ENCODE measurements at regions not wholly inside any gene's neighbourhood (a gene's known extent, or its start where the extent isn't known, plus 50 kb on each side); places are given as distances from the start of the nearest gene placed in this dataset.

- no peak overlapping the region for H3K4me3 Mint-ChIP-seq
- ChIA-PET POLR2A (no interaction called here), CTCF (no interaction called here)
- peaks cover 6% of the 10 kb centered on the region for H3K9me3 Mint-ChIP-seq (ENCODE audit: insufficient read depth)
- peaks cover 9% of the 10 kb centered on the region for H3K27me3 Mint-ChIP-seq (ENCODE audit: low read depth)
- H3K4me1 Mint-ChIP-seq (ENCODE audit: low read depth) = no peaks in the 10 kb centered on the region
- DNase-seq (no peak), ATAC-seq (no peak)
- H3K36me3 Mint-ChIP-seq (ENCODE audit: low read depth) = no peaks in the 10 kb centered on the region
- no peak overlapping the region for H3K27ac Mint-ChIP-seq
Observed at GRCh38 chr10:31171402-31172083, 139.9 kb upstream of the ZNF438 start.

GRCh38 chr10:31172925-31173324 is 141.3 kb upstream of the ZNF438 start:
- ATAC-seq (no peak), DNase-seq (no peak)
- no peak overlapping the region for H3K27ac Mint-ChIP-seq
- no peaks in the 10 kb centered on the region for H3K4me1 Mint-ChIP-seq (ENCODE audit: low read depth)
- no peaks in the 10 kb centered on the region for H3K36me3 Mint-ChIP-seq (ENCODE audit: low read depth)
- H3K4me3 Mint-ChIP-seq = no peak overlapping the region
- peaks cover 6% of the 10 kb centered on the region for H3K9me3 Mint-ChIP-seq (ENCODE audit: insufficient read depth)
- ChIA-PET POLR2A (no interaction called here), CTCF (no interaction called here)
- peaks cover 9% of the 10 kb centered on the region for H3K27me3 Mint-ChIP-seq (ENCODE audit: low read depth)

GRCh38 chr10:31173752-31174151 is 142.1 kb upstream of the ZNF438 start:
- DNase-seq (no peak), ATAC-seq (no peak)
- Mint-ChIP-seq H3K4me1 (ENCODE audit: low read depth) (no peaks in the 10 kb centered on the region), H3K27ac (no peak overlapping the region), H3K27me3 (ENCODE audit: low read depth) (peaks cover 9% of the 10 kb centered on the region), H3K4me3 (no peak overlapping the region), H3K36me3 (ENCODE audit: low read depth) (no peaks in the 10 kb centered on the region), H3K9me3 (ENCODE audit: insufficient read depth) (peaks cover 6% of the 10 kb centered on the region)
- CTCF ChIA-PET = interaction anchor here (0.8 kb wide), 1 partner anchor 90 kb away, joined by 3 read pairs; no protein-coding TSS in a partner anchor
- POLR2A ChIA-PET = no interaction called here

- POLR2A ChIA-PET = no interaction called here
- CTCF ChIA-PET = no interaction called here
Observed at GRCh38 chr10:31179091-31179680, 139.8 kb upstream of the ZEB1 start.

DNA sequence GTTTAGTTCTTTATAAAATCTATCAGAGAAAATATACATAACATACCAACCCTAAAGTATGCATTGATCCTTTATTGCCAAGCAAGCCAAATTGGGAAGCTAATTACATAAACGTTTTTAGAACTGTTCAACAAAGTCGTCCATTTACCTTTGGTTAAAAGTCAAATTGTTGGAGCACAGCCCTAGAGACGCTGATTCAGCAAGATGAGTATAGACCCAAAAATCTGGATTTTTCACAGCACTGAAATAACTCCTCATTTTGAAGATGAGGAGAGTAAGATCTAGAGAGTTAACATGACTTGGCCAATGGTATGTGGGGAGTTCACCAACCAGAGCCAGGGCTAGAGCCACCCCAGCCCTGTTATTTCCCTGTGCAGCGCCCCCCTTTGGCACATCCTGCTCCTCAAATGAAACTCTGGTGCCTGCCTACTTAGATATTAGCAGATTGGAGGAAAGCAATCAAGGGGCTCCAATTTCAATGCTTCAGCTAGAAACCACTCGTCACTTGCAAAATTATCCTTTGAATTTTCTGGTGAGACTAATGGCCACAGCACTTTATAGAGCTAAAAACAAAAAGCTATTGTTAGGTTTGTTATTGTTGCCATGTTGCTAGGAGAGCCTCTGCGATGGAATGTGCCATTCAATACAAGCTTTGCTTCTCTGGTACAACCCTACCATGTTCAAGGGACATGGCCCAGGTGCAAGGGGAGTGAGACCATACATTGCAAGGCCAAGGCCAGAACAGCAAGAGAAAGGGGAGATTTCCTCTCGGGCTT is 132.6 kb upstream of the ZEB1 start:
- POLR2A ChIA-PET = no interaction called here
- Mint-ChIP-seq H3K4me3 (no peak overlapping the region), H3K27ac (no peak overlapping the region), H3K9me3 (ENCODE audit: insufficient read depth) (no peaks in the 10 kb centered on the region), H3K4me1 (ENCODE audit: low read depth) (no peaks in the 10 kb centered on the region), H3K27me3 (ENCODE audit: low read depth) (no peaks in the 10 kb centered on the region), H3K36me3 (ENCODE audit: low read depth) (no peaks in the 10 kb centered on the region)
- CTCF ChIA-PET = interaction anchor here (1.6 kb wide), 1 partner anchor 103 kb away, joined by 3 read pairs; no protein-coding TSS in a partner anchor
- no peak for ATAC-seq
- no peak for DNase-seq

More at GRCh38 chr10:31179091-31179680, 139.8 kb upstream of the ZEB1 start:
- Mint-ChIP-seq H3K36me3 (ENCODE audit: low read depth) (no peaks in the 10 kb centered on the region), H3K4me1 (ENCODE audit: low read depth) (no peaks in the 10 kb centered on the region), H3K4me3 (no peak overlapping the region), H3K27ac (no peak overlapping the region), H3K27me3 (ENCODE audit: low read depth) (peaks cover 6% of the 10 kb centered on the region), H3K9me3 (ENCODE audit: insufficient read depth) (peaks cover 6% of the 10 kb centered on the region)
- DNase-seq (no peak), ATAC-seq (no peak)

DNA sequence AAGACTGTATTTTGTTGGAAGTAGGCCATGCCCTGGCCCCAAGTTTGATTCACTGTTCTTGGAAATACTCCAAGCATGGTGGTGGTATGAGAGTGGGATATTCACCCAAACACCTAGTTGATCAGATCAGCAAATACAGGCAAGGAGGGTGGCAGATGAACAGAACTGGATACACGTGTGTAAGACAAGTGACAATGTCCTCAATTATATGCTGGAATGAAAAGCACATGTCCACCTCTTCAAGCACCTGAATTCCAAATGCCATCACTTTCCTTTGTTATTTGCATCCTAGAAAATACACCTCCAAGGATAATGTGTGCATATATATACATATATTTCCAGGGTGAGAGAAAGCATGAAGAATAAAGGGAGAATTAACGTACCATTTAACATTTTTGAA is 131.8 kb upstream of the ZEB1 start:
- POLR2A ChIA-PET = no interaction called here
- no peak overlapping the region for H3K4me3 Mint-ChIP-seq

GRCh38 chr10:31187607-31188210 is 131.3 kb upstream of the ZEB1 start:
- DNase-seq (no peak), ATAC-seq (no peak)
- Mint-ChIP-seq H3K4me1 (ENCODE audit: low read depth) (no peaks in the 10 kb centered on the region), H3K27me3 (ENCODE audit: low read depth) (no peaks in the 10 kb centered on the region), H3K36me3 (ENCODE audit: low read depth) (no peaks in the 10 kb centered on the region), H3K4me3 (no peak overlapping the region), H3K27ac (no peak overlapping the region), H3K9me3 (ENCODE audit: insufficient read depth) (no peaks in the 10 kb centered on the region)
- CTCF ChIA-PET = no interaction called here
- POLR2A ChIA-PET = no interaction called here

More for the DNA sequence above, 131.8 kb upstream of the ZEB1 start:
- H3K36me3 Mint-ChIP-seq (ENCODE audit: low read depth) = no peaks in the 10 kb centered on the region
- H3K27me3 Mint-ChIP-seq (ENCODE audit: low read depth) = no peaks in the 10 kb centered on the region
- CTCF ChIA-PET = no interaction called here
- DNase-seq (no peak), ATAC-seq (no peak)
- H3K4me1 Mint-ChIP-seq (ENCODE audit: low read depth) = no peaks in the 10 kb centered on the region
- H3K9me3 Mint-ChIP-seq (ENCODE audit: insufficient read depth) = no peaks in the 10 kb centered on the region
- no peak overlapping the region for H3K27ac Mint-ChIP-seq

DNA sequence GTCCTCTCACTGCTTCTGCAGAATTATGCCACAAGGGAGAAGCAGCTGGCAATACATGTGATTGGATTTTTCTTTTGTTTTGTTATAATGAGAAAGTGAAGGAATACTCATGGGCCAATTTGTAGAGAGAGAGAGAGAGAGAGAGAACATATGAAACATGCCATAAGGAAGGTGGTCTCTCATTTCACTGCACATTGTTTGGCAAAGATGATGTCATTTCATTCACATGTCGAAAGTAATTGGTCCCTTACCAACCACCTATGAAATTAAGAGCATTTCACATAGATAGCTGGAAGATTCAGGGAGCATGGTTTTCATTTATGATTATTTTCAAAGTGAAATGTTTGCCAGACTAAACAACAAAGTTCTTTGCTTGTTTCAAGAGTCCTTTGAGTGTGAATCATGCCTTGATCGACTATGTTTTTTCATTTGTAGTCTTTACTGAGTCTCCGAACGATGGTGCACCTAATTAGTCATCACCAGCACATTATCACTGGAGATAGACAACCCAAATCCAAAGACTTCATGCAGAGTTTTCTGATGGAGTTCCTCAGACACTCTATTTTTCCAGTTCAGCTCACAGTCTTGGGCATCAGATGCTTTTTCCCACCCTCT is 130.1 kb upstream of the ZEB1 start:
- DNase-seq (no peak), ATAC-seq (no peak)
- Mint-ChIP-seq H3K4me1 (ENCODE audit: low read depth) (no peaks in the 10 kb centered on the region), H3K36me3 (ENCODE audit: low read depth) (no peaks in the 10 kb centered on the region), H3K27ac (no peak overlapping the region), H3K27me3 (ENCODE audit: low read depth) (no peaks in the 10 kb centered on the region), H3K4me3 (no peak overlapping the region), H3K9me3 (ENCODE audit: insufficient read depth) (no peaks in the 10 kb centered on the region)
- POLR2A ChIA-PET = no interaction called here
- CTCF ChIA-PET = no interaction called here

GRCh38 chr10:31190488-31190887 is 128.5 kb upstream of the ZEB1 start:
- ATAC-seq = no peak
- H3K27me3 Mint-ChIP-seq (ENCODE audit: low read depth) = no peaks in the 10 kb centered on the region

GRCh38 chr10:31192475-31192874 is 126.5 kb upstream of the ZEB1 start:
- no peak for ATAC-seq
- no peak for DNase-seq
- Mint-ChIP-seq H3K9me3 (ENCODE audit: insufficient read depth) (no peaks in the 10 kb centered on the region), H3K36me3 (ENCODE audit: low read depth) (no peaks in the 10 kb centered on the region), H3K27ac (no peak overlapping the region), H3K27me3 (ENCODE audit: low read depth) (no peaks in the 10 kb centered on the region), H3K4me3 (no peak overlapping the region), H3K4me1 (ENCODE audit: low read depth) (no peaks in the 10 kb centered on the region)
- POLR2A ChIA-PET = no interaction called here
- CTCF ChIA-PET = no interaction called here

More at GRCh38 chr10:31190488-31190887, 128.5 kb upstream of the ZEB1 start:
- Mint-ChIP-seq H3K36me3 (ENCODE audit: low read depth) (no peaks in the 10 kb centered on the region), H3K4me3 (no peak overlapping the region), H3K4me1 (ENCODE audit: low read depth) (no peaks in the 10 kb centered on the region), H3K27ac (no peak overlapping the region), H3K9me3 (ENCODE audit: insufficient read depth) (no peaks in the 10 kb centered on the region)
- CTCF ChIA-PET = no interaction called here
- DNase-seq = no peak
- POLR2A ChIA-PET = no interaction called here

- DNase-seq (no peak), ATAC-seq (no peak)
- no peak overlapping the region for H3K27ac Mint-ChIP-seq
- POLR2A ChIA-PET = no interaction called here
- H3K4me3 Mint-ChIP-seq = no peak overlapping the region
- H3K27me3 Mint-ChIP-seq (ENCODE audit: low read depth) = no peaks in the 10 kb centered on the region
- H3K9me3 Mint-ChIP-seq (ENCODE audit: insufficient read depth) = no peaks in the 10 kb centered on the region
- no peaks in the 10 kb centered on the region for H3K36me3 Mint-ChIP-seq (ENCODE audit: low read depth)
- no peaks in the 10 kb centered on the region for H3K4me1 Mint-ChIP-seq (ENCODE audit: low read depth)
- CTCF ChIA-PET = no interaction called here
Observed at GRCh38 chr10:31194986-31195385, 124.0 kb upstream of the ZEB1 start.

GRCh38 chr10:31197886-31198285 is 121.1 kb upstream of the ZEB1 start:
- DNase-seq = no peak
- H3K9me3 Mint-ChIP-seq (ENCODE audit: insufficient read depth) = no peaks in the 10 kb centered on the region
- H3K27me3 Mint-ChIP-seq (ENCODE audit: low read depth) = no peaks in the 10 kb centered on the region
- no peak for ATAC-seq
- H3K36me3 Mint-ChIP-seq (ENCODE audit: low read depth) = no peaks in the 10 kb centered on the region
- POLR2A ChIA-PET = no interaction called here
- CTCF ChIA-PET = no interaction called here
- H3K4me1 Mint-ChIP-seq (ENCODE audit: low read depth) = no peaks in the 10 kb centered on the region
- no peak overlapping the region for H3K4me3 Mint-ChIP-seq
- no peak overlapping the region for H3K27ac Mint-ChIP-seq

All from activated CD8-positive, alpha-beta T cell treated with anti-CD3 and anti-CD28 coated beads, Interleukin-2, amount 10 ng/mL, durations not matched to agents 7 days and 5 days (primary cell).